GM06990 (cell line): ENCODE measurements at regions not wholly inside any gene's neighbourhood (a gene's known extent, or its start where the extent isn't known, plus 50 kb on each side); places are given as distances from the start of the nearest gene placed in this dataset.

Experiments
- DNase-seq: peaks from one replicate; pipeline ENCODE4 v3.0.0-alpha.2; 2011; ENCODE audit not compliant: insufficient read length; ENCODE audit errors: extremely low read depth
- H3K27me3 ChIP-seq: replicated peaks from 2 replicates; pipeline ENCODE4 v1.6.0; 2011; ENCODE audit warnings: low read length; ENCODE audit not compliant: control insufficient read depth, insufficient read depth
- H3K36me3 ChIP-seq: 2 replicates; pipeline ENCODE4 v1.5.1; 2011; ENCODE audit warnings: low read length; ENCODE audit not compliant: control insufficient read depth, insufficient read depth
- H3K4me3 ChIP-seq: replicated peaks from 2 replicates; pipeline ENCODE4 v1.5.1; 2011; ENCODE audit warnings: low read depth, mild to moderate bottlenecking, control low read depth, low read length
- CTCF ChIP-seq: IDR thresholded peaks from 2 replicates; pipeline ENCODE4 v1.5.1; 2011; ENCODE audit warnings: low read length, control low read depth, mild to moderate bottlenecking, inconsistent platforms; ENCODE audit not compliant: insufficient read depth, poor library complexity, severe bottlenecking

GRCh38 chr5:24963611-24964010 is 318.8 kb upstream of the CDH10 start:
- Histone ChIP-seq H3K4me3 (no peak overlapping the region), H3K27me3 (no peaks in the 10 kb centered on the region), H3K36me3 (no peaks in the 10 kb centered on the region)
- TF ChIP-seq CTCF = no peak
- DNase-seq = no peak

DNA sequence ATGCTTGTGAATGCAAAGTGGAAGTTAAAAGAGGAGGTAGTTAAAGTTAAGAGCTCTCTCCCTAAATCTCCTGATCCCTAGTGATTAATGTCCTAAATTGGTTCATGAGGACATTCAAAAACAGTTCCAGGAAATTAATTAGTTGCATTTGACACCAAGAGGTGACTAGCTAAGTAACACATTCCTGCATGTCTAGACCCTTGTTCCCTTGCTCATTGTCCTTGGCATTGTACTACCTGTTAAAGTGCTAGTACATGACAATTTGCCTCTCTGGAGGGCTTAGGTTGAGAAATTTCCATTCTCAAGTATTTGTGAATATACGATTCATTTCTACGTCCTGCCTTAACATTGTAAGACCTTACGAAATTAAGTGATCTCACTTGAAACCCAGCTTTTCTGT is 278.6 kb upstream of the CDH10 start:
- TF ChIP-seq CTCF = no peak
- Histone ChIP-seq H3K36me3 (no peaks in the 10 kb centered on the region), H3K27me3 (no peaks in the 10 kb centered on the region), H3K4me3 (no peak overlapping the region)
- no peak for DNase-seq

DNA sequence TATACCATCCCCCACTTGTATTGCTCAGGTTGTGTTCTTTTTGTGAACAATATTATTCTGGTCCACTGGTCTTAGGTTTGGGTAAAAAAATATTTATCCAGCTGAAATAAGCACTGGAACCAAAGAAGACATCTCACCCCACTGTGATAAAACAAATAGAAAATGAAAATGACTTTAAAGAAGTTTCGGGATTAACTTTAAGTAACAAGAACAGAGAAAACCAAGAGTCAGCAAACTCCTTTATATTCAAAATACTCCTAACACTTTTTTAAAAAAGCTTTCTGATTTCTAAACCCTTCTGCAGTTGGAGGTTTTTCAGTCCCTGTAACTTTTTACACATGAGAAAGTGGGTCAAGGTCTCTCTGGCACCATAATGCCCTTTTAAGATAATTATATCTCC is 273.9 kb upstream of the CDH10 start:
- H3K4me3 ChIP-seq = no peak overlapping the region
- DNase-seq = no peak

GRCh38 chr5:24916863-24917262 is 272.1 kb upstream of the CDH10 start:
- Histone ChIP-seq H3K4me3 (no peak overlapping the region), H3K27me3 (no peaks in the 10 kb centered on the region), H3K36me3 (no peaks in the 10 kb centered on the region)
- no peak for TF ChIP-seq CTCF
- no peak for DNase-seq

More for the DNA sequence above, 273.9 kb upstream of the CDH10 start:
- Histone ChIP-seq H3K27me3 (no peaks in the 10 kb centered on the region), H3K36me3 (no peaks in the 10 kb centered on the region)
- TF ChIP-seq CTCF = no peak

- no peak for TF ChIP-seq CTCF
- no peak for DNase-seq
Measured at GRCh38 chr5:24909210-24909609, 264.4 kb upstream of the CDH10 start.

DNA sequence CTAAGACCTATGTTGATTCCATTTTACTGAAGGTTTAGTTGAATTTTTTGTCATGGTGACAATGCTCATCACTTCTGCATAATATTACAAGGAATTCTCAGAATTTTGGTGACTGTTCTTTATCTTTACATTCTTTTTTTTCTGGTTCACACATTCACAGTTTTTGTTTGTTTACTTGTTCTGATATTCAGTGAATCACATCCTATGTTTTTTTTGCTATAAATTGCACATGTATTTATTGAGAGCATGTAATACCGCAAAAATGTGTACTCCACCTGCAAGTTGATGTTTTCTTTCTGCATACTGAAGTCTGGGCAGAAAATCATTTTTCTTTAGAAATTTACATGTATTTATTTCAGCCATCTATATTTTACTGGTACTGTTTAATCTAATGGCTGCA is 261.9 kb upstream of the CDH10 start:
- no peak for TF ChIP-seq CTCF
- H3K27me3 ChIP-seq = no peaks in the 10 kb centered on the region
- no peak for DNase-seq

More at GRCh38 chr5:24909210-24909609, 264.4 kb upstream of the CDH10 start:
- Histone ChIP-seq H3K4me3 (no peak overlapping the region), H3K27me3 (no peaks in the 10 kb centered on the region), H3K36me3 (no peaks in the 10 kb centered on the region)

More for the DNA sequence above, 261.9 kb upstream of the CDH10 start:
- Histone ChIP-seq H3K36me3 (no peaks in the 10 kb centered on the region), H3K4me3 (no peak overlapping the region)
